GM19240 (cell line): ENCODE measurements at regions not wholly inside any gene's neighbourhood (a gene's known extent, or its start where the extent isn't known, plus 50 kb on each side); places are given as distances from the start of the nearest gene placed in this dataset.
"Not testable (repeated sequence)": the region's sequence is repeated elsewhere in the genome, so short reads cannot be mapped to it uniquely, and the experiment has no call there.

ENCODE experiments used
- DNase-seq: peaks from one replicate; pipeline ENCODE4 v3.0.0; 2011; ENCODE audit warnings: low spot score; ENCODE audit not compliant: insufficient read length

DNA sequence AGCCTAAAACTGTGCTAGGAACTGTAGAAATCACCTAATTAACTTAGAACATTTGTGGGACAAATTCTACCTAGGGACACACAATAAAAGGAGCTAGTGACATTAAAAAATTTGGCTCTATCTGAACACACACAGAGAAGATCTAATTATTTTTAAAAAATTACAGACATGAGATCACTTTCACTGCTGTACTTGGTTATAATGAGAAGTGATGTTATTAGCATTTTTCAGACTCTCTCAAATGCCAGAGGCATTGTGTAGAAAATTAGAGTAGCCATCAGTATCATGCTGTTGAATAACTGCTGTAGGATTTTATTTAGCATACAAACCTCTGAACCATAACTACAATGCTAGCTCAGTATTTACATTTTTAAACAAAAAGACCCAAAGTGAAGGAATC is 109.1 kb upstream of the ANK2 start:
- DNase-seq = no peak

DNA sequence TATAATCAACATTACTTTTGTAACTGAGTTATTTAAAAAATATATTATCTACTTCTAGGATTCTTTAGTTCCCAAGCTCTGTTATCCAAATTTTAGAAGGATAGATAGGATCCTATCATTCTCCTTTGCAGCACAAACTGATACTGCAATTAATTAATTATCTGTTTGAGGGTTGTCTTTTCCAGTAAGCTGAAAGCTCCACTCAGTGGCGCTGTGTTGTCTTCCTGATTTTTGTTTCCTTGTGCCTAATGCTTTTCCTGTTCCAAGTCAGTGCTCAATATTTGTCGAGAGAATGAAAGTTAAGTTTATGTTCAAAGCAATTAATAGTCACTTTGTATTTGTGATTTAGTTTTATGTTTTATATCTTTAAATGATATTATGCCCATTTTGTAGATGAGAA is 107.4 kb upstream of the ANK2 start:
- DNase-seq = no peak

DNA sequence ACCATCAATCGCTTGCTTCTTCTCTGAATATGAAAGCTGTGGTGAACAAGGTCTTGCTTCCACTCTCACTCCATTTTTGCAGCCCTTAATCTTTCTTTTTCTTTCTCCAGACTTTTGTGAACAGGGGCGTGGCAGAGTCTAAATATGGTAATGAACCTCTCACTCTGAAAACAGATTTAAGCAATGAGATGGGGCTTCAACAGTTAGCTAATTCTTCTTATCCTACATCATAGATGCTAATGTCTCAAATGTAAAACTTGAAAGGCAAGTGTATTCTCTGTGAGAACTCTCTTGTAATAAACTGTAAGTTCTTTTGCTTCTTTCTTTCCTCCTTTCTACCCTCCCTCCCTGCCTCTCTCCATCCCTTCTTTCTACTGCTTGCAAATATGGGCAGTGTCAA is 106.5 kb upstream of the ANK2 start:
- no peak for DNase-seq

GRCh38 chr4:112944006-112944405 is 105.4 kb upstream of the ANK2 start:
- no peak for DNase-seq

DNA sequence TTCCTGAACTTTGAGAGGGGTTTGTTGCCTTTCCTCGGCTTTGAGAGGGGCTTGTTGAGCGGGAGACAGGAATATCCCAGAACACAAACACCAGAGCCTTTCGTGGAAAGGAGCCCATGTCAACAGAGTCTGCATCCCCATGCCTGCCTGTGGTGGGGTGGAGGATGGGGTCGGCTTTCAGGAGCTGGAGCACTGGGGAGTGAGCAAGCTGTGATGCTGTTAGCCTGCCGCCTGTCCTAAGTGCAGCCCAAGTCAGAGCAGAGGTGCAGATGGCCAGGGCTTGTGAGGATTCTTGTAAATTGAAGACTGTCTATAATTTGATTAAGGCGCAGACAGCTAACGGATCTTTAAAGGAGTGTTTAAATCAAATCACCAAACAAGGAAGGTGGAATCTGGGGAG is 103.3 kb upstream of the ANK2 start:
- DNase-seq = no peak

DNA sequence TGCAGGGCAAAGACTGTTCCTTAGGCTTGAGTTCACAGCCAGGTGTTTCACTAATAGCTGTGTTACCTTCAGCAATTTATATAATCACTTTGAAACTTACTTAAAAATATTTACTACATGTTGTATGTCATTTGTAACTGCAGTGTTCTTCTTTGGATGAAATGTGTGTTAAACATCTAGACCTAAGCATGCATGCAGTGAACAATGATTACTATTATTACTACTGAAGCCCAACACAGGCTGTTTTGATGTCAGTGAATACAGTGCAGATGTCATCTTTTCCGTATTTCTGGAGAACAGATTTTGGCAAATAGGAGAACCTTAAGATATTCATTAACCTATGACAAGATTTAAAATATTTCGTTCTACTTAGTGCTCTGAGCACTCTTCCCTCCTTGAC is 101.8 kb upstream of the ANK2 start:
- no peak for DNase-seq

GRCh38 chr4:112951362-112952312 is 97.8 kb upstream of the ANK2 start:
- DNase-seq = no peak

DNA sequence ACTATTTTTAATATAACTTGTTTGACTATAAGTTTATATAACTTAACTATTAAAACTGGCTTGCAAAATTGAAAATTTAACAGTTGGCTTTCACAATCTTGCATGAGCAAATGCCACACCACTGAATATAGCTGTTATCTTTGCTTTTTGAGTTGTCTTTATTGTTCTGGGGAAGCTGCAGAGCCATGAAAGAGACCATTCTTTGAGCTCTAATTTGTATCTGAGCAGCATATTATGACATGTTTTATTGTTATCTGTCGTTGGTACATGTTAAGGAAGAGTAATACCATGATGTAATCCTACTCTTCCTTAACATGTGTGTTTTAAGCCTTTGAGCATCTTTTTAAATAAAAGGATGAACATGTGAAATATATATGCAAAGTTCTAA is 97.1 kb upstream of the ANK2 start:
- no peak for DNase-seq

GRCh38 chr4:112953262-112953661 is 96.2 kb upstream of the ANK2 start:
- no peak for DNase-seq

DNA sequence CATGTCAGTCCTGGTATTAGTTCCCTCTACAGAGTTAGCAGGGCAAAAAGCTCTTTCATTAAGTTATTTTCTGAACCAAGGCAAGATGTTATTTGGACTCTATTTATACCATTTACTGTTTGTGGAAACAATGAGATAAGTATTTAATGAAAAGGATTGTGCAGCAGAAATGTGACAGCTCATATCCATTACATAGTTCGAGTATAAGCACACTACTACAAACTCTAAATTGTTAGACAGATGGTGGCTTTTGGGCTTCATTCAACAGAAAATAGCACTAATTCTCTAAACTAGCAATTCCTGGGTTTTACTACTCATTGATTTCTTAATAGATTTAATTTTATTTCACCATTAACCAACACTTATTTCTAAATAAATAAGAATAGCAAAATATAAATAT is 95.2 kb upstream of the ANK2 start:
- DNase-seq = no peak

DNA sequence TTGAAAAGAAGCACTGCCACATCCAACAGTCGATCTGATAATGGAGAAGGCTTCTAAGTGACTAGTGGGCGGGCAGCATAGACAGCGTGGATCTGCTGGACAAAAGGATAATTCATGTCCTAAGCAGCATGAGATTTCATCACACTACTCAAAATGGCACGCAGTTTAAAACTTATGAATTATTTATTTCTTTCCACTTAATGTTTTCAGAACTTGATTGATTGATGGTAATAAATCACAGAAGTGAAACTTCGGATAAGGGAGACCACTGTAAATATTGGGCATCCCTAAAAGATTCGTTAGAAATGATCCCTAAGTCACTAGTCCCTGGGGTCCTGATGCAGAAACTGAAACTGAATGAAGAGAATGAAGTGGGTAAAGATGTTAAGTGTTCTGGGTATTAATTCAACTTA is 93.0 kb upstream of the ANK2 start:
- no peak for DNase-seq

DNA sequence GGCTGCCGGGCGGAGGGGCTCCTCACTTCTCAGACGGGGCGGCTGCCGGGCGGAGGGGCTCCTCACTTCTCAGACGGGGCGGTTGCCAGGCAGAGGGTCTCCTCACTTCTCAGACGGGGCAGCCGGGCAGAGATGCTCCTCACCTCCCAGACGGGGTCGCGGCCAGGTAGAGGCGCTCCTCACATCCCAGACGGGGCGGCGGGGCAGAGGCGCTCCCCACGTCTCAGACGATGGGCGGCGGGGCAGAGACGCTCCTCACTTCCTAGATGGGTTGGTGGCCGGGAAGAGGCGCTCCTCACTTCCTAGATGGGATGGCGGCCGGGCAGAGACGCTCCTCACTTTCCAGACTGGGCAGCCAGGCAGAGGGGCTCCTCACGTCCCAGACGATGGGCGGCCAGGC is 91.7 kb upstream of the ANK2 start:
- DNase-seq = not testable (repeated sequence)

- DNase-seq = no peak
Measured at GRCh38 chr4:112966701-112967488, 82.6 kb upstream of the ANK2 start.

GRCh38 chr4:112968451-112969159 is 80.8 kb upstream of the ANK2 start:
- no peak for DNase-seq

- DNase-seq = no peak
Measured at GRCh38 chr4:112970903-112971302, 78.5 kb upstream of the ANK2 start.

GRCh38 chr4:112973750-112974251 is 75.7 kb upstream of the ANK2 start:
- no peak for DNase-seq

DNA sequence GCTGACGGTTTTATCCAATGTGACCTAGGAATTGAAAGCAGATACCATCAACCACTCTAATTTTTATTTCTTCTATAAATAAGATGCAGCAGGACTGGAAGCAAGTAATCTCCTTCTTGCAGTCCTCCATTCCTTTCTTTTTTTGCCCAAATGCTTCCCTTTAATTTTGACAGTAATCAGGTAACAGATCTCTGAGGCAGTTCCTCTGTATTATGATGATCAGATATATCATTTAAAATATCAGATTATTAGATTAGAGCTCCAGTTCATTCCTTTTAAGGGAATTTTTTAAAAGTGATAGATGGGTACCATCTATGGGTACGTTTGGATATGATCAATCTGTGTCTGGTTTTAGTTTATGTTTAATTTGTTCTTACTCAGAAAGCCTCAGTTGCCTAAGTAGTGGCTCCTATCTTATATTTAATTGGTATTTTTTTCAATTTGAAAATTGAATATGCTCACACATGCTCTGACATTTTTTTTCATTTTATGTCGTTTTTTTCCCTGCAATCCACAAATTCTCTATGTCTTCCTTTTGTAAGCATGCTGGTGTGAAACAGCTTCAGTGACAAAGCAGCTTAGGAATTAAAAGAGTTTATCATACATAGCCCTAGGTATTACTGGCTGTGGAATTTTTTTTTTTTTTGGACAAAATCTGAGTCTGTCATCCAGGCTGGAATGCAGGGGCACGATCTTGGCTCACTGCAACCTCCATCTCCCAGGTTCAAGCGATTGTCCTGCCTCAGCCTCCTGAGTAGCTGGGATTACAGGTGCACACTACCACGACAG is 73.7 kb upstream of the ANK2 start:
- DNase-seq = no peak

GRCh38 chr4:112978691-112979472 is 70.6 kb upstream of the ANK2 start:
- DNase-seq = no peak

- DNase-seq = no peak
Measured at GRCh38 chr4:112979881-112980421, 69.5 kb upstream of the ANK2 start.

DNA sequence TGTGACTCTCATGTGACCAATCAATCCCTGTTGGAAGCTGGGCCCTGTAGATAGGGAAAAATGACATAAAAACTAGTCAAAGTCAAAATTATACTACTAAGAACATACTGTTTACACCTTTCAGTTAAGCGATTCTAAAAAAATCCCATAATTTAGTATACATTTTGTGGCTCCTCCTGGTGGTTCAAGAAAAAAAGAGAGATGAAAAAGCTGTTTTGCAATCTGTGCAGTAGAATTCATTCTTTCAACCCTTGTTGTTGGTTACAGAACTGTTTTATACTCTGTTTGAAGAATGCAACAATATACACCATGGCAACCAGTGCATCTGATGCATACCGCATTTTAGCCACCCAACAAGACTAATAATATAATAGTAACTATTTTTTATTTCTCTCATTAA is 66.8 kb upstream of the ANK2 start:
- DNase-seq = no peak
